ENCODE measurements at regions not wholly inside any gene's neighbourhood (a gene's known extent, or its start where the extent isn't known, plus 50 kb on each side); places are given as distances from the start of the nearest gene placed in this dataset.

DNA sequence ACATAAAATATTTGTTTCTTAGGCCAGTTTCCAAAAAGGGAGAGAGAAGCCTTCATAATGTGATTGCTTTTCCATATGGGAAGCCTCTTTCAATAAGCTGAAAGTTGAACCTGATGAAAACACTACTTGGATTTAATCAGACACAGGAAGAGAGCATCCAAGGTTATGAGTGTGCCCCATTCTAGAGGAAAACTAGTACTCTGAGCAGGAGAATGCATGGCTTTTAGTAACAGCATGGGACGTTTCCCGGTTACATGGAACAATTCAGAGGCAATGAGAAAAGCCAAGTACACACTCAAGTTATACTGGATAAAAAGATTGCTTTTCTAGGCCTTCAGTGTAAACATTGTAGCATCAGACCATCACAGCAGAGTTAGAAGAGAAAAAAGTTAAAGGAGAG is 315.8 kb downstream of the ZNF516 start:
- no peak for DNase-seq

DNA sequence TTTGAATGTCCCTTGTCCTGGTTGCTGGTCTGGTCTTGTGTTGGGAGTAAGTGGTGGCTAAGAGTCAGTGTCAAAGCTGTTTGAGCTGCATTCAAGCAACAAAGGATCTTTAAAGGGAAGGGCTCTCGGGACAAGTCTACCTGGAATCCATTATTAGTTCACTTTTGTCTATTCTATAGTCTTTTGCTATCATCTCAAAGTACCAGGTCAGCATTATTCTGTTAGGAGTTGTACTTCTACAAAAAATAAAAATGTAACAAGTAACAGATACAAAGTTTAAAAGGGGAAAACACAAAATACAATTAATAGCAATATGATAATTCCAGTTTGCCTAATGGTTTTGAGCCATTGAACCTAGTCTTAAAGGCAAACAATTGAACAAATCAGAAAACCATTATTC is 317.9 kb downstream of the ZNF516 start:
- no peak for DNase-seq

DNA sequence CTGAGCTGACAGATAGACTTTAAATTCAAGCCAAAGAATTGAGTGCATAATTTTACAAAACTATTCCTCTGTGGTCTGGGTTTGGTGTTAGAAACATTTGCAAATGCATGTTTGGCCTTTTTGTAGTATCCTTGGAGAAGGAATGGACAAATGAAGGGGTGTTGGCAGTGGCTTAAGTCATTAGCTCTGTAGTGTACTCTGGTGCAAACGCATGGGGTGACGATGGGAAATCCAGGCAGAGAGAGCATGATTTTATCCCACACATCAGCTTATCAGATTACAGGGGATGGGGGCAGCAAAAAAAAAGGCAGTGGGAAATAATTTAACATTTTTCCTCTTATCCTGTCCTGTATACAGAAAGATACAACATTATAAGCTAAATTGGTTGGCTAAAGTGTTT is 320.6 kb downstream of the ZNF516 start:
- no peak for DNase-seq

DNA sequence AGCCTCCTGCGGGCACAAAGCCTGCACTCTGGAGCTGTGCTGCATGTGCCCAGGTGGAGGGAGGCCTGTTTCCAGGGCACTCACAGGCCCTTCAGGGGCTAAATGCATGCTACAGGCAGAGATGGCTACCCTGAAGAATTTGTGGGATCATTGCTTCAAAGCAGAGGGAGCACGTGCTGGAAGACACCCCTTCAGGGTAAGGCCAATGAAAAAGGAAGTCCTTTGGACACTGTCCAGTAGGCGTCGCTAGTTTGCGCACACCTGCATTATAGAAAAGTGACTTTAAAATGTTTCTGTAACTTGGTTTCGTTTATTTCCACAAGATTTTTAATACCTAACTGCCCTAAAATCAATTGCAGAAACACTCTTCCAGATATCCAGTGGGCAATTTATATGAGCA is 325.3 kb downstream of the ZNF516 start:
- DNase-seq: no peak

DNA sequence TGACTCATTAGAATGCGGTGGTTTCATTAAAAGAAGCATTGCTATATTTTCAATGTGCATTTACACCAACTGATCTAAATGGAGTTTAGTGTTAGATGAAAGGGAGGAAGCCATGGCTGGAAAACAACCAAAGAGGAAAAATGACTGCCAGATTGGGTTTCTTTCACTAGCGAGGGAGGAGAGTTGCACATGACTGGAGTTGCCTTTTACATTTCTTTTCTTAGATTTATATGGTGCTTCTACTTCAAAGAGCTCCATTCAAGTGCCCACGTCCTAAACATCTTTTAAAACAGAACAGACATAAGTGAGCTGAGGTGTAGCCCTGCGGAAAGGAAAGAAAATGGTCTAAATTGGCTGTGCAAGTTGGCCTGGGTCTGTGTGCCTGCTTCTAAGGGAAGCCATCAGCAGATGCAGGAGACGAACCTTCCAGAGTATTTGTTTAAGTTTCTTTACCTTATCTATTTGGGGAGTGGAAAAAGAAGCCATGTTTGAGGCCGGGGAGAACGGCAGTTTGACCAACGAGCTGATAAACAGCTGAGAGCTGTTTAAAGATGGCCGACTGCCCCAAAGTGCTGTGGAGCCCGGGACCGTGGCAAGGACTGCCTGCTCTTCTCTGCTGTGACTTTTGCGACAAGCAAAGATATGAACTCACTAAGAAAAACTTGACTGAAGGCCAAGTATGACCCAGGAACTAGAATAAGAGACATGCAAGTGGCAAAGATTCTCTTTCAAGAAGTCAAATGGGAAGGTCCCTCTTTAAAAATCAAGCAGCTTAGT is 327.0 kb downstream of the ZNF516 start:
- DNase-seq: no peak

DNA sequence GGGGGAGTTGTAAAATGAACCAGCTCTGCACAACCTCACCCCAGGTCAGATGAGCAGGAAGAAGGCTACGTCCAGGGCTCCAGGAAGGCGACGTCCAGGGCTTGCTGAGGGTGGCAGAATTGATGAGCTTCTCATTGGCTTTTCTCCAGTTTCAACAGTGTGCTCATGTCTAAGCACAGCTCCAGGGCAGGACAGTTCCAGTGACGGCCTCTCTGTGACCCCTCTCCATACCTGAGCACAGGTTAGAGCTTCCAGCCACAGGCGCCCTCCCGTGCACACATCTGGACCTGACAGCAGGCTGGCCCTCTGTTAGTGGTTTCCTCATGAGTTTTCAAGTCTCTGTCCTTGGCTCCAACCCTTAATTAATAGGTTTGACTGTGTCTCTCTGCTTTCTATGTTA is 327.6 kb downstream of the ZNF516 start:
- no peak for DNase-seq

DNA sequence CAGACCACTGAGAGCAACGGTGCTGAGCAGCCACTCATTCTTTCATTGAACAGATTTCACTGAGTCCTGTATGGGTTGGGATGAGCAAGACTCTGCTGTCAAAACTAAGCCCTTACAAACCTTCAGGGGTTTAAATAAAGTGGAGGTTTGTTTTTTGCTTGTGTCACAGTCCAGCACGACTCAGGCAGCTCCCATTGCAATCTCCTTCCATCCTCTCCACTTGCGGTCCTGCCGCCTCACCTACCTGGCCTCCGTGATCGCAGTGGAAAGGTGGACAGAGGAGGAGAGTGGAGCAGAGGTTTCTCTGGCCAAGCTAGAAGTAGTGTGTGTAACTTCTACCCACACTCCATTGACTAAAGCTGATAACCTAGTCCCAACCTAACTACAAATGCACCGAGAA is 332.2 kb downstream of the ZNF516 start:
- no peak for DNase-seq

DNA sequence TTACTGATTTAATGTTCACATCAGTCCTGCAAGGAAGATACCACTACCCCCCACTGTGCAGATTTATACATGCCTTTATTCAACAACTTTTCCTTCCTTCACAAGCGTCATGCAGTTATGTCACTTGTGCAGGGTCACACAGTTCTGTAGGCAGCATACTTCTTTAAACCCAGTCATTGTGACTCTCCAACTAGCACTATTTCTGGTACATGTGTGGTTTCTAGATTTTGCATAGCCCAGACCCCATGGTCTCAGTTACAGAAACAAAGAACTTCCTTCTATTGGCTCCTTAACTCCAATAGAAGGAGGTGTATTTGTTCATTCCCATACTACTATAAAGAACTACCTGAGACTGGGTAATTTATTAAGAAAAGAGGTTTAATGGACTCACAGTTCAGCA is 333.1 kb downstream of the ZNF516 start:
- DNase-seq: no peak

DNA sequence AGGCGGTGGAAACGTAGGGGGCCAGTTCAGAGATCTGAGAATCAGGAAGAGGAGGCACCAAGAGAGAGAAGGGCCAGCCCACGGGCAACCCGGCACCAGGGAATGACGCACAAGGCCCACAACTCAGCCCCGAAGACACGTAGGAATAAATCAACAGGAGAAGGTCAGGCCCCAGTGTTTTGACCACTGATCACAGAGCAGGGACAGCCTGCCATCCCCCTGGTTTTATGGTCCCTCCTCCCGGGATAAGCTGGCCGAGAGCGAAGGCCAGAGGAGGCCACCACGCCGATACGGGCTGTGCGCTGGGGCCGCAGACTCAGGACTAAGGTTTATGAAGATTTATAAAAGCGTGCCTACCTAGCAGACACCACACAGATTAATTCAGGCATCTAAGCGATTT is 341.4 kb downstream of the ZNF516 start:
- no peak for DNase-seq

DNA sequence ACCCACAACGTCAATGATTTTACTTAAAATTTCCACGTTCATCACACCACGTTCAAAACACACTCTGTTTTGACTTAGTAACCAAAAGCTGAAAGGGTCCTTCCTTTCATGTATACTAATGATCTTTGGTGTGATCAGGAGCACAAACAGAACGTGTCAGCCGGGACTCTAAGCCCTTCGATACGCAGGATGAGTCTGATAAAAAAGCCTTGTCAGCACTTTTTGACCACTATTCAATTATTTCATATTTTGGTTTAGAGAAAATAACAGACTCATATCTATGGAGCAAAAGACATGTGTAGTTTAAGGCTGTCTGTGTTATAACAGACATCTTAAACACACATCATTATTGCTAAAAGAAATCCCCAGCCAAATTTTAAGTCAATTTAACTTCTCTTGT is 345.3 kb downstream of the ZNF516 start:
- no peak for DNase-seq

DNA sequence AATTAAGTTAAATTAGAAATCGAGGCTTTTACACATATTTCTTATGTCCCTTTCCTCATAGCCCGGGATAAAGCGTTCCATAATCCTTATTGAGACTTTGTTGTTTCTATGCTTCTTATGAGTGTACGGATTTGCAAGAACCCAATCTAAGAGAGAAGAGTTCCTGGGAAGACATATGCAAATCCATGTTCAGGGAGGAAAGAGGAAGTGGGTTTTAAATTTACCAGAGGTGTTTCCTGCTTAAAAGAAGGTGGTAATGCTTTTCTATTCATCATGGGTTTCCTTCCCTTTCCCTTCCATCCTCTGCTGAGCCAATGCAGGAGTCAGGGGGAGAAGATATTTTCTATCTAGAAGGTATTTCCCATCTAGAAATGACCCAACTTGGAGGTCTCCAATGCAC is 345.8 kb downstream of the ZNF516 start:
- DNase-seq: no peak

DNA sequence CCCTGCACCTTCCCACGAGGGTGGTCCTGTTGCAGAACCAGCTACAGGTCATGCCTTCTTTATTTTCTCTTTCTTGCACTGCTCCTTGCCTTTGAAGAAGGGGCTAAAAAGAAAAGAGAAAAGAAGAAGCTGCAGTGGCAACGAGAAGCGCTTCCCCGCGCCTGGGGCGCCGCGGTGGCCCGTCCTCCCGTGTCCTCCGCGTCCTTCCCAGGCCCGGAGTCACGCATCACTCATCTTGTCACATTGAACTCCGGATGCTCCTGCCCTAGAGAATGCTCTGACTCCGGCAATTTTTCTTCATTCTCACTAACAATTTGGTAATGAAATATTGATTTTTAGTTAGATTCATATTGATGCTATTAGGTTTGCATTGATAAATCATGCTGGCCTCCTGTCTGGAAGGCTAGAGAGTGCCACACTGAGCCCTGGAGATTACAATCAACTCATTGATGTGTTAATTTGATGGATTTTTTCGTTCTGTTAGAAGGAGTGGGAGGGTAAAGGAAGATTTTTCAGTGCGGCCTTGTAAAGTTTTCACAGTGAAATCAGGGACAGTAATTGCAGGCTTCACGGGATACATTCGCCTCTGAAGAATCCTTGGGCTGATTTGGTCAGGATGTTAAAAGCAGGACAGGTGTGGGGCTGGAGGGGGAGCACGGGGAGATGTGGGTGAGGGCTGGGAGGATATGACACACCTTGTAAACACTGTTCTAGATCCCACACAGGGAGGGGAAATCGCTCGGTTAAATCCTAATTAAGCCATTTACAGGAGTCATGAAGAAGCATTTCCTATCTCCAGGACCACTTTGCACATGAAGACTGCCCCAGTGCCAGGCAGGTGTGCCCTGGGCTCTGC is 349.3 kb downstream of the ZNF516 start:
- no peak for DNase-seq

DNA sequence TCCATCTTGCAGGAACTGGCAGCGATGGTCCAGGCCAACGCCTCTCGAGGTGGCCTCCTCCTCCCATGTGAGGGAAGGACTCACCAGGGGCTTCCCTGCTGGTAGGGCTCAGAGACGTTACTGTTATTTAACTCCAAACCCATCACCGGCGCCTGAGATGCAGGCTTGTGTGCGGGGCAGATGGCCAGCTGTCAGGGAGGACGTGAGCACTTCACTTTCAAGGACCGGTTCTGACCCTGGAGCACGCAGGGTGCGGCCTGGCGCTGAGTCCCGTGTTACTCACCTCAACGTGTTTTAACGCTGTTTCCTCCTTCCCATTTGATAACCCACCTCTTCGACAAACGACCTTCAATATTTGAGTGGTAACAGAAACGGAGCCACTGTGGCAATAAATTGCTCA is 350.2 kb downstream of the ZNF516 start:
- no peak for DNase-seq

DNA sequence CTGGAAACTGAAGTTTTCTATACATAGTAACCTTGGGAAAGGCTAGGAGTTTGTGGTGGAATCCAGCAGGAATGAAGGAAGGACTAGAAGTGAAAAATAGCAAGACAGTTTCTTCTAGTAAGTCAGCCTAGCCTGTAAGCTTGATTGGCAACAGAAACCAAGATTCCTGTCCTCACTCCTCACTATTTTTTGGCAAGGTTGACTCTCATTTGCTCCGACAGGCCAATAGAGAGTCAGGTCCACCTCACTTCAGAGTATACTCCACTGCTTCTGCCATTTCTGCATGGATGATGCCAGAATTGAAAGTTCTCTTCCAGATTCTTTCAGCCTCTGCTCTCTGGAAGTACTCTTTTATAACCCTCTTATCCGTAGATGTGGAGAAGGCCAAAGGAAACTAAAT is 352.4 kb downstream of the ZNF516 start:
- DNase-seq: no peak

DNA sequence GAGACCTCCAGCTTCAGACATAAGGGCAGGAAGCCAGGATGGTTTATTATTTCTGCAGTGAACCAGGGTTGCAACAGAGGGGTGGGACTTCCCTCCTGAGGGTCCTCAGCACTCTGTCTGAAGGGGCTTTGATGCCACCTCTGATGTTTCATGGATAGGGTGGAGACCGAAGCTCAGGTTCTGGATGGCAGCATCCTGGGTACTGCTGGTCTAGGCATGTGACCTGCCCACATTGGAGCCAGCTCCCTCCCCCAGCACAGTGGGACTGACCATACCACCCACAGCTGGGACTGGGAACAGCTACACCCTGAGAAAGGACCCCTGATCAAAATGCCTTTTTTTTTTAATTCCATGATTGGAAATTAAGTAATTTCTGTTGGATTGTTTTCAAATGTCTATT is 355.2 kb downstream of the ZNF516 start:
- DNase-seq: no peak

DNA sequence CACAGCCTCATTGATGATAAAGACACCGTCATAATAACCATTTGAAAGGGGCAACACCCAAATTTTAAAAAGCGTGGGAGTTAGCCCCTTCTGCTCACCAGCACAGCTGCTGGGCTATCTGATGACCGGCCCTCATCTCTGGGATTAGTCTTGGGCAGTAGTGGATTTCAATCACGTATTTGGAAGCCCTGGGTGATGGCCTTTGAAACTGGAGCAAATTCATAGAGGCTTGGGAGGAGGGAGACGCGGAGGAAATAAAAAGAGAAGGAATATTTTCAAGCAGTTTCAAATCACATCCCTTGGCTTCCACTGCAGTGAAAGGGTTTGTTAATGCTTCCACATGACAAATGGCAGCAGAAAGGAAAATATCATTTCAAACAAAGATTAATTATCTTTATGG is 357.8 kb downstream of the ZNF516 start:
- no peak for DNase-seq

DNA sequence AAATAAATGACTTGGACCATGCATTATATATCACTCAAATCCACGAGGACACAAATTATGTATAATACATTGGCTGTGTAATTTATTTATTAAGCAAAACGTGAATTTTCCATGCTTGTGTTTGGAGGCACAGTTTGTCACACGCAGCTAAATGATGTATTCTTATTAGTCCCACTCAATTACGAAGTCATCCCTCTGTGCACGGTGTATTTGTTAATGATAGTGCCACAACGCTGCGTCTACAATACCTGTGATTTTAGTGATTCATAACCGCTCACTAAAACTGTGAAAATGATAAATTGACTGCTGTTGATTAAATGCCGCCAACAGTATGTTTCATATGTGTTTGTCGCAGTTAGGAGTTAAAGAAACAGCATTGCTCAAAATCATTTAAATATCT is 358.3 kb downstream of the ZNF516 start:
- no peak for DNase-seq

DNA sequence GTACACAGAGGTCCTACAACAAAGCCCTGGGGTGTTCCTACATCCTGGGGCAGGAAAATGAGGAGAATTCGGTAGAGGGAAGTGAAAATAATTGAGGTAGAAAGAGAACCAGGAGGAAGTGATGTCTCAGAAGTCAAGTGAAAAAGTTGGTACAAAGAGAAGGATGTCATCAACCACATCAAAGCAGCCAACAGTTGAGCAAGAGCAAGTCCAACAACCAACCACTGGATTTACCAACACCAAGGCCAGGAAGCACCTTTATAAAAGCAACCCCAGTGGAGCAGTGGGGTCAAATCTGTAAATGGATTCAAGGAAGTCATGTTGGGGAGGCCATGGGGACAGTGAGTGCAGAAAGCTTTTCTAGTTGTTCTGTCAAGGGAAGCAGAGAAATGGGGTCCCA is 360.4 kb downstream of the ZNF516 start:
- peak; percentile 27 for DNase-seq

DNA sequence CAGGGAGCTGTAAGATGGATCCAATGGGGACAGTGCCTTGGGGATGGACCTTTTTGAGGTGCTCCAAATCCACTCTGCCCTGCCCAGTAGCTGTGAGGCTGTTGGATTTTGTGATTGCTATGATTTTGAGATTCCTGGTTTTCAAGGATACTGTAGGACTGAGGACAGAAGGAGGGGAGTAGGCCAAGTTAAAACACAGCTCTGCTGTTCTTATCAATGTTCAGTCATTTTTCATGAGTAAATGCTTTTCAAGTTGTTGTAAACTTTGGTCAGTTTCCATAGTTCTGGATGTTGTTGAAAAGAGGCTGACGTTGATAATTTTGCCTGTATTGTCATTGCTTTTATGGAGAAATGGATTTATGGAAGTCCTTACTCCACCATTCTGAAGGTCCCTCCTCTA is 361.2 kb downstream of the ZNF516 start:
- no peak for DNase-seq

DNA sequence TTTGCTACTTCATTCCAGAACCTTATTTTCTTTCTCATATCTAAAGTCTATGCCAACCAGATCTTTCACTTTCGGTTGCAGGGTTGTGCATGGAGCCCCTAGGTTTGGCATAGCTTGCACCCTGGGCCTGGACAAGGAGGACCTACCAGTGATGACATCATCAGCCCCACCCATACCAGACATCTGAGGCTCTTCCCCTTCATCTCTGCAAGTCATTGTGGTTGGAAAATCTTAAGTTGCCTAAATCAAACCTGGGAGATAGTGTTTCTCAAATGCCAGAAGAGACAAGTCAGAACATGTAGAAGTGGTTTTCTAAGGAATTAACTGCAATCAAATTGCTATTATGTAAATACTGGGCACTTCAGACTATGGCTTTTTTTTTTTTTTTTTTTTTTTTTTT is 363.3 kb downstream of the ZNF516 start:
- DNase-seq: peak; percentile 40

DNA sequence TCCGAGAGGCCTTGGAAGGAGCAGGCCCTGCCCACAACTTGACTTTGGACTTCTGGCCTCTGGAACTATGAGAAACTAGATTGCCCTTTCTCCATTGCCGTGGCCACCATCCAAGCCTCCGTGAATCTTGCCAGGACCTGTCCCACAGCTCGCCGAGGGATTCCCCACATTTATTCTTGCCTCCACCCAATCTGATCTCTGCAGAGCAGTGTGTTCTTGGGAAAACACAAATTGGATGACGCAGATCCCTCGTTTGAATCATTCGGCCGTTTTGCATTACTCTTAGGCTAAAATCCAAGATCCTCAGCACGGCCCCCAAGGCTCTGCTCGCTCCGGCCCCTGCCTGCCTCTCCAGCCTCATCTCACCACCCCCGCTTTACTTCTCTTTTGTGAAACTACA is 364.2 kb downstream of the ZNF516 start:
- no peak for DNase-seq

DNA sequence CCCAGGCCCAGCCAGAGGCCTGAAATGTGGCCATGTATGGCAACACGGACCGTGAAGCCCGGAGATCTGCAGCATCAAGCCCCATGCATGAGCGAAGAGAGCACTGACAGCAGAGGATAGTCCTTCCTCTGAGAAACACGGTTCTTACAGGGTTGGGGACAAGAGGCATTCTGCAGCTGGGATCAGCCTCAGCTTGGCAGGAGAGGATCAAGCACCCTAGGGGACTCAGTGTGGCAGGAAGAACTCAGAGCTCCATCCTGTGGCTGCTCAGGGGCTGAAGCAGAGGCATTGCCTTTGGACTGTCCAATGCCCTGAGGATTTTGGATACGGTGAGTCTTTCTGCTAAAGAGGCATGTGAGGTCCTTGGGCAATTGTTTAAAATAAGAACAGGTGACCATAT is 368.7 kb downstream of the ZNF516 start:
- DNase-seq: no peak

DNA sequence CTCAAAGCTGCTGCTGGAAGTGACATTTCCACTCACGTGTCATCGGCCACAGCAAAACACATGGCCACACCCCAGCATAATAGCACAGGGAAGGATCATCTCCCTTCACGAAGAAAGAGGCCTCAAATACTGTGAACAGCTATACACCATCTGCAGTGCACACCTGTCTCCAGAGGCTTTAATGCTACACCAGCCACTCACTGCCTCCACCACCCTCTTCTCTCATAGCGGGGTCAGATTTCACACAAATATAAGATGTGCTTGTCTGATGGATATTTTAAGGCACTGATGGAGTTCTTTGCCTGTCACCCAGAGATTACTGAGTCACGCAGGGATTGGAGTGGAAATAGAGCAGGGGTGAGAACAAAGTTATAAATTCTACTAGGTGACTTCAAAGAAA is 374.0 kb downstream of the ZNF516 start:
- DNase-seq: no peak

DNA sequence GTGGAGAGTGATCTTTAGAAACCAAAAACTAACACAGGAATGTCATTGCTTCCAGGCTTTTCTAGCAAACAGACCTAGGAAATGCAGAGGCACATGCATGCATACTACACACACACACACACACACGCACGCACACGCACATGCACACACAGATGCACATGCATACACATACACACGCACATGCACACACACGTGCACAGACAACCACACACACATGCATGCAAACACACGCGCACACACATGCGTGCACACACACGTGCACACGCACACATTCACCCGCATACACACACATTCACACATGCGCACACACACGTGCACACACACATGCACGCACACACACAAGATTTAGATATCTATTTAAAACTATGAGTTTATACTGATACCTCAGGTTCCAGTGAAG is 379.5 kb downstream of the ZNF516 start:
- no peak for DNase-seq

DNA sequence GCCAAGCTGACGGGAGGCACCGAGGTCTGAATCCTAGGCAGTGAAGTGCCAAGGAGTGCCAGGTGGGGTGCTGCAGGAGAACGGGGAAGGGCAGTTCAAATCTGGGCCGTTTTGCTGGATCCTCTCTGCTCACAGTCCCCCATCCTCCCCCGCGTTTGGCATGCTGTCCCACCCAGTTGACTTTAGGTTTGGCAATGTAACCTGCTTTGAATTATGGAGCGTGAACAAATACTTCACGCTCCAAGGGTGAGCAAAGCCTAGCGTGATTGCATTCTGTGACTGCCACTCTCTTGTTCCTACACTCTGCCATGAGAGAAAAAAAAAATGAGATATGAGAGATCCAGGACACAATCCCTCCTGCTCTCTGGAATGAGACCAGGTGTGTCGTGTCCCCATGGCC is 381.9 kb downstream of the ZNF516 start:
- DNase-seq: no peak

All from stimulated activated CD8-positive, alpha-beta memory T cell treated with anti-CD3 and anti-CD28 coated beads, Interleukin-4, amount 100 ng/mL, for 48 hours (primary cell).